ENCODE measurements at regions not wholly inside any gene's neighbourhood (a gene's known extent, or its start where the extent isn't known, plus 50 kb on each side); places are given as distances from the start of the nearest gene placed in this dataset.

- no peak for DNase-seq (ENCODE audit: low read depth)
These were observed 485.1 kb downstream of the SOX5 start for GRCh38 chr12:23464241-23464812.

GRCh38 chr12:23472329-23472971 is 477.0 kb downstream of the SOX5 start:
- DNase-seq (ENCODE audit: low read depth): no peak

GRCh38 chr12:23473071-23473470 is 476.4 kb downstream of the SOX5 start:
- no peak for DNase-seq (ENCODE audit: low read depth)

- DNase-seq (ENCODE audit: low read depth): no peak
These were observed 475.0 kb downstream of the SOX5 start for GRCh38 chr12:23474438-23474976.

Measured in fibroblast of gingiva (primary cell).